ENCODE measurements at regions not wholly inside any gene's neighbourhood (a gene's known extent, or its start where the extent isn't known, plus 50 kb on each side); places are given as distances from the start of the nearest gene placed in this dataset.

DNA sequence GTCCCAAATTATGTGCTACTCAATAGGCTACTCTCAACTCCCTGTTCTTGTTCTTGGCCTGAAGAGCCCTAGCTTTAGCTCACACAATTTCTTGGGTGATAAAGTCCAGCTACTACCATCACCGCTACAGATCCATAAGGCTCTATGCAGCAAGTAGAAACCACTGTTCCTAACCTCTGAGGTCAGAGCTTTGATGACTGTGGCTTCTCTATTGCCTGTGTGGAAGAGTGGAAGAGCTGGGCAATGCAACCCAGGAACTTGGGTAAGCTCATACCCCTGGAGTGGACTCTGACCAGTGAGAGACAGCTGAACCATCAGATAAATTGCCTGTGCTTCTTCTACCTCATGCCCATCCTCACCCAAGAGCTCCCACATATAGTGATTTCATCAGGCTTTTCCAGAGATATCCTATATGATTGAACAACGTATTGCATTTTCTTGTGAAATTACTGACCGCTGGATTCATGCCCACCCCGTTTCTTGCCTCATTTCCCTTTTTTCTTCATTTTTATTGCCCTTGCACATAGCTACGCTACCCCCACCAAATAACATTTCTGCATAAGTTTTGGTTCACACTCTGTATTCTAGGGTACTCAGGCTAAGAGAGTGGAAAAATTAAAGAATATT lies 172.3 kb upstream of the MBNL1 start:
- WGBS (ENCODE audit: insufficient coverage): 87% methylated on average over 3 of the region's 5 CpGs

DNA sequence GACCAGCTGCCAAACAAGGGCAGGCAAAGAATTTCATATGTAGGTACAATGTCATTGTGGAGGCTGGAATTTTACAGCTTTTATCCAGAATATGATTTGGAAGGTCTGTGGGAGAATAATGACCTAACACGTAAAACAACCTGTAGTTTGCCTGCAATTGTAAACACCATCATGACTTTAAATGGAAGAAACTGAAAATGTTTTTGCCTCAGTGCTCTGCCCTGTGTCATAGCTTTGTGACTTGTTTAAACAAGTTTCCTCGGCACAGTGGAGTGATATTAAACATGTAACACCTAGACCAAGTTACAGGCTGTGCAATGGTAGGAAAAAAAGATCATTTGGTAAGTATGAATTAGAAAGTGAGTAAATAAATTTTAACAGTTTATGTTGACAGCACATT lies 171.6 kb upstream of the MBNL1 start:
- Histone ChIP-seq H3K27me3 (replicated peaks in 1 of 4; ENCODE audit: control extremely low read depth in 1 of 4, control insufficient read depth in 3 of 4, insufficient read depth in 4 of 4, low read length in 3 of 4) (no peaks in the 10 kb centered on the region), H4K20me1 (ENCODE audit: control insufficient read depth, insufficient read depth, low read length, poor library complexity, severe bottlenecking) (no peaks in the 10 kb centered on the region), H2AFZ (ENCODE audit: insufficient read depth, low read depth, low read length, poor library complexity, severe bottlenecking) (no peak overlapping the region), H3K4me3 (ENCODE audit: control extremely low read depth in 1 of 5, extremely low read depth in 1 of 5, insufficient read depth in 1 of 5, low read depth in 2 of 5, low read length in 4 of 5) (no peak overlapping the region), H3K36me3 (replicated peaks in 1 of 2; ENCODE audit: control extremely low read depth in 1 of 2, control insufficient read depth in 1 of 2, extremely low read depth in 1 of 2, insufficient read depth in 2 of 2, low read length in 1 of 2) (no peaks in the 10 kb centered on the region), H3K9me3 (ENCODE audit: control extremely low read depth in 1 of 3, control insufficient read depth in 2 of 3, insufficient read depth in 1 of 3, low read length in 2 of 3) (no peaks in the 10 kb centered on the region), H3K9ac (ENCODE audit: low read length) (no peak overlapping the region), H3K4me2 (replicated peaks; ENCODE audit: low read depth, low read length, poor library complexity, severe bottlenecking) (no peak overlapping the region), H3K4me1 (ENCODE audit: control insufficient read depth in 2 of 2, insufficient read depth in 2 of 2, low read length in 2 of 2) (no peaks in the 10 kb centered on the region), H3K79me2 (ENCODE audit: control insufficient read depth, insufficient read depth, low read length) (no peaks in the 10 kb centered on the region), H3K27ac (ENCODE audit: low read length in 2 of 2) (no peak overlapping the region)
- ATAC-seq (ENCODE audit: low read depth) (no peak), DNase-seq (no peak)
- ChIA-PET POLR2A (no interaction called here), CTCF (interaction anchor here (1.6 kb wide), 1 partner anchor 19 kb away, joined by 3 read pairs; no protein-coding TSS in a partner anchor)
- no peak for TF ChIP-seq EZH2 (IDR thresholded peaks at IDR 0.05; ENCODE audit: borderline replicate concordance, insufficient read depth, low read depth, low read length, poor library complexity, severe bottlenecking)
- TF ChIP-seq, protein P1, sequence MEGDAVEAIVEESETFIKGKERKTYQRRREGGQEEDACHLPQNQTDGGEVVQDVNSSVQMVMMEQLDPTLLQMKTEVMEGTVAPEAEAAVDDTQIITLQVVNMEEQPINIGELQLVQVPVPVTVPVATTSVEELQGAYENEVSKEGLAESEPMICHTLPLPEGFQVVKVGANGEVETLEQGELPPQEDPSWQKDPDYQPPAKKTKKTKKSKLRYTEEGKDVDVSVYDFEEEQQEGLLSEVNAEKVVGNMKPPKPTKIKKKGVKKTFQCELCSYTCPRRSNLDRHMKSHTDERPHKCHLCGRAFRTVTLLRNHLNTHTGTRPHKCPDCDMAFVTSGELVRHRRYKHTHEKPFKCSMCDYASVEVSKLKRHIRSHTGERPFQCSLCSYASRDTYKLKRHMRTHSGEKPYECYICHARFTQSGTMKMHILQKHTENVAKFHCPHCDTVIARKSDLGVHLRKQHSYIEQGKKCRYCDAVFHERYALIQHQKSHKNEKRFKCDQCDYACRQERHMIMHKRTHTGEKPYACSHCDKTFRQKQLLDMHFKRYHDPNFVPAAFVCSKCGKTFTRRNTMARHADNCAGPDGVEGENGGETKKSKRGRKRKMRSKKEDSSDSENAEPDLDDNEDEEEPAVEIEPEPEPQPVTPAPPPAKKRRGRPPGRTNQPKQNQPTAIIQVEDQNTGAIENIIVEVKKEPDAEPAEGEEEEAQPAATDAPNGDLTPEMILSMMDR (IDR thresholded peaks at IDR 0.05): no peak
- Mint-ChIP-seq H3K27me3 (no peaks in the 10 kb centered on the region), H3K9me3 (ENCODE audit: insufficient read depth) (no peaks in the 10 kb centered on the region), H3K27ac (no peak overlapping the region), H3K4me3 (no peak overlapping the region), H3K4me1 (no peaks in the 10 kb centered on the region)
- intact Hi-C loops (cut with micrococcal nuclease): no loop called here
- no CpG with 5 or more reads among the region's 2 CpGs for WGBS (ENCODE audit: insufficient coverage)

More for the DNA sequence above, 172.3 kb upstream of the MBNL1 start:
- ChIA-PET CTCF (interaction anchor here (1.6 kb wide), 1 partner anchor 18 kb away, joined by 3 read pairs; no protein-coding TSS in a partner anchor), POLR2A (no interaction called here)
- H3K9me3 ChIP-seq (ENCODE audit: control extremely low read depth in 1 of 3, control insufficient read depth in 2 of 3, insufficient read depth in 1 of 3, low read length in 2 of 3): no peaks in the 10 kb centered on the region
- no peaks in the 10 kb centered on the region for H3K79me2 ChIP-seq (ENCODE audit: control insufficient read depth, insufficient read depth, low read length)
- no peaks in the 10 kb centered on the region for H3K27me3 ChIP-seq (replicated peaks in 1 of 4; ENCODE audit: control extremely low read depth in 1 of 4, control insufficient read depth in 3 of 4, insufficient read depth in 4 of 4, low read length in 3 of 4)
- Mint-ChIP-seq H3K27ac (no peak overlapping the region), H3K9me3 (ENCODE audit: insufficient read depth) (no peaks in the 10 kb centered on the region), H3K4me3 (no peak overlapping the region), H3K27me3 (no peaks in the 10 kb centered on the region), H3K4me1 (no peaks in the 10 kb centered on the region)
- intact Hi-C loops (cut with micrococcal nuclease): no loop called here
- DNase-seq: no peak
- no peak for ATAC-seq (ENCODE audit: low read depth)
- TF ChIP-seq EZH2 (IDR thresholded peaks at IDR 0.05; ENCODE audit: borderline replicate concordance, insufficient read depth, low read depth, low read length, poor library complexity, severe bottlenecking): no peak
- TF ChIP-seq, protein P1 (IDR thresholded peaks at IDR 0.05): no peak
- H4K20me1 ChIP-seq (ENCODE audit: control insufficient read depth, insufficient read depth, low read length, poor library complexity, severe bottlenecking): no peaks in the 10 kb centered on the region
- no peak overlapping the region for H3K4me2 ChIP-seq (replicated peaks; ENCODE audit: low read depth, low read length, poor library complexity, severe bottlenecking)
- H3K4me1 ChIP-seq (ENCODE audit: control insufficient read depth in 2 of 2, insufficient read depth in 2 of 2, low read length in 2 of 2): no peaks in the 10 kb centered on the region
- H3K27ac ChIP-seq (ENCODE audit: low read length in 2 of 2): no peak overlapping the region
- H2AFZ ChIP-seq (ENCODE audit: insufficient read depth, low read depth, low read length, poor library complexity, severe bottlenecking): no peak overlapping the region
- H3K9ac ChIP-seq (ENCODE audit: low read length): no peak overlapping the region
- H3K36me3 ChIP-seq (replicated peaks in 1 of 2; ENCODE audit: control extremely low read depth in 1 of 2, control insufficient read depth in 1 of 2, extremely low read depth in 1 of 2, insufficient read depth in 2 of 2, low read length in 1 of 2): no peaks in the 10 kb centered on the region
- no peak overlapping the region for H3K4me3 ChIP-seq (ENCODE audit: control extremely low read depth in 1 of 5, extremely low read depth in 1 of 5, insufficient read depth in 1 of 5, low read depth in 2 of 5, low read length in 4 of 5)

Data from B cell (primary cell).